ENCODE measurements at regions not wholly inside any gene's neighbourhood (a gene's known extent, or its start where the extent isn't known, plus 50 kb on each side); places are given as distances from the start of the nearest gene placed in this dataset.

DNA sequence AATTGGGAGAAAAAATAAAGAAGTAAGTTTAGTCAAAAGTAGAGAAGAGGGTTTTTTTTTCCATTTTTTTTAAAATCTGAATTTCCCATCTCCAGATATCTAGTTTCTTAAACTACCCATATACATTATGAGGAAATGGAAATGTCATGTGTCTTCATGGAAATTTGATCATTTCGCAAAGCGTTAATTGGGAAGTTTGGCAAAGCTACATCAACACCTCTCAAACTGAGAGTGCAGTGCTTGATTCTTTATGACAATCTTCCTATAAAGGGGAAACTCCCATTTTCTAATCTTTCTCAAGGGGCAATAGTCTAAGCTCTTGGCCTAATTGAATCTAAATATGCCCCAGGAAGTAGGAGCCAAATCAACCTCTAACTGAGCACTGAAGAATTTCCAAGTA is 110.4 kb upstream of the INHBA start:
- 93 to 96% methylated on average over 2 of the region's 2 CpGs for WGBS, 2 donors
- DNase-seq = no peak
- Histone ChIP-seq H3K4me1 (no peaks in the 10 kb centered on the region), H3K9me3 (no peaks in the 10 kb centered on the region), H3K4me3 (replicated peaks in 1 of 3) (no peak overlapping the region), H3K27ac (no peak overlapping the region), H3K27me3 (no peaks in the 10 kb centered on the region), H3K36me3 (no peaks in the 10 kb centered on the region)
- intact Hi-C loops (cut with DNase I) = no loop called here
- TF ChIP-seq, protein P1, sequence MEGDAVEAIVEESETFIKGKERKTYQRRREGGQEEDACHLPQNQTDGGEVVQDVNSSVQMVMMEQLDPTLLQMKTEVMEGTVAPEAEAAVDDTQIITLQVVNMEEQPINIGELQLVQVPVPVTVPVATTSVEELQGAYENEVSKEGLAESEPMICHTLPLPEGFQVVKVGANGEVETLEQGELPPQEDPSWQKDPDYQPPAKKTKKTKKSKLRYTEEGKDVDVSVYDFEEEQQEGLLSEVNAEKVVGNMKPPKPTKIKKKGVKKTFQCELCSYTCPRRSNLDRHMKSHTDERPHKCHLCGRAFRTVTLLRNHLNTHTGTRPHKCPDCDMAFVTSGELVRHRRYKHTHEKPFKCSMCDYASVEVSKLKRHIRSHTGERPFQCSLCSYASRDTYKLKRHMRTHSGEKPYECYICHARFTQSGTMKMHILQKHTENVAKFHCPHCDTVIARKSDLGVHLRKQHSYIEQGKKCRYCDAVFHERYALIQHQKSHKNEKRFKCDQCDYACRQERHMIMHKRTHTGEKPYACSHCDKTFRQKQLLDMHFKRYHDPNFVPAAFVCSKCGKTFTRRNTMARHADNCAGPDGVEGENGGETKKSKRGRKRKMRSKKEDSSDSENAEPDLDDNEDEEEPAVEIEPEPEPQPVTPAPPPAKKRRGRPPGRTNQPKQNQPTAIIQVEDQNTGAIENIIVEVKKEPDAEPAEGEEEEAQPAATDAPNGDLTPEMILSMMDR (IDR thresholded peaks at IDR 0.05) = no peak
- TF ChIP-seq POLR2A (IDR thresholded peaks at IDR 0.05) = no peak

DNA sequence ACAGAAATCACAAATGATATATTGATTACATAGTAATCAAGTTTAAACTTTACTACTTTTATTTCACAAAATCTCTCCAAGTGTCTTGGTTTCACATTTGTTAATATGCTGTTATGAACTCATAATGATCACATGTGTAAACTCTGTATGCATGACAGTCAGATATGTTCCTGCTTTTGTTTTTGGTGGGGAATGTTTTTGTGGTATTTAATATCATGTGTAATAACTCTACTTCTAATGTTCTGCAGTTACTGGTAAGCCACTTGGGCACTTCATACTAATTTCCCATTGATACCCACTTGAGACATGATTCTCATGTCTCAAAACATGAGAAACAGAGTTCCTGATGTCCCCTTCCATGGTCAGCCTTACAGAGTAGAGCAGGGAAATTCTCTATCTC is 109.1 kb upstream of the INHBA start:
- H3K27me3 ChIP-seq = no peaks in the 10 kb centered on the region
- no peaks in the 10 kb centered on the region for H3K4me1 ChIP-seq
- TF ChIP-seq POLR2A (IDR thresholded peaks at IDR 0.05) = no peak
- intact Hi-C loops (cut with DNase I) = no loop called here
- H3K4me3 ChIP-seq (replicated peaks in 1 of 3) = no peak overlapping the region
- no peaks in the 10 kb centered on the region for H3K9me3 ChIP-seq
- DNase-seq = no peak
- no peak overlapping the region for H3K27ac ChIP-seq
- H3K36me3 ChIP-seq = no peaks in the 10 kb centered on the region

DNA sequence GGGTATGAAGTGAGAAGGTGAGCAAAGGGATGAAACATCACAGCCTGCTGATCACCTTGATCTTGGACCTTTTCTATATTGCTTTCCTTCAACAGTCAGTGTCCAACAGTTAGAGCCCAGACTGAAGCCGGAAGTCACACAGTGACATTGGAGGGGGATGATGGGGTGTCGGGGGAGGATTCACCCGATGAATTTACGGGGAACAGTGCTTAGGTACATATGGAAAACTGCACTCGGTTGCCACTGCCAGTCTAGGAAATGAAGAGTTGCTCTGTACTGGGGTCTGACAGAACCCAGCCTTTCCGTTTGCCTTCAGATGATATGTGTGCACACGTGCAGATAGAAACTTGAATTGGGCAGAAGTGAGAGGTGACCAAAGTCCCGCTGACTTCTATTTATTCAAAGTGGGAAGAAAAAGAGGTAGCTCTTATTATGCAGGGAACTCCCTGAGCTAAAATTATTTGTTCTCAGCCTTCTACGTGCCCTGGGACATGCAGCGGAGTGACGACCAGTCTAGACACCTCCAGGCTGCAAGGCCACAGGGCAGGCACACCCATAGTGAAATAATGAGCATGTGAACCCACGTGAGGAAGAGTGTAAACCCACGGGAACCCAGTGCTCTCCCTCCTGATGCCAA is 107.2 kb upstream of the INHBA start:
- Histone ChIP-seq H3K27ac (no peak overlapping the region), H3K36me3 (no peaks in the 10 kb centered on the region), H3K27me3 (no peaks in the 10 kb centered on the region), H3K4me1 (no peaks in the 10 kb centered on the region), H3K4me3 (replicated peaks in 1 of 3) (no peak overlapping the region), H3K9me3 (no peaks in the 10 kb centered on the region)
- DNase-seq = no peak
- intact Hi-C loops (cut with DNase I) = no loop called here
- TF ChIP-seq POLR2A (IDR thresholded peaks at IDR 0.05) = no peak
- TF ChIP-seq, protein P1 (IDR thresholded peaks at IDR 0.05) = no peak
- WGBS, 2 donors = 90 to 93% methylated on average over 13 of the region's 13 CpGs

DNA sequence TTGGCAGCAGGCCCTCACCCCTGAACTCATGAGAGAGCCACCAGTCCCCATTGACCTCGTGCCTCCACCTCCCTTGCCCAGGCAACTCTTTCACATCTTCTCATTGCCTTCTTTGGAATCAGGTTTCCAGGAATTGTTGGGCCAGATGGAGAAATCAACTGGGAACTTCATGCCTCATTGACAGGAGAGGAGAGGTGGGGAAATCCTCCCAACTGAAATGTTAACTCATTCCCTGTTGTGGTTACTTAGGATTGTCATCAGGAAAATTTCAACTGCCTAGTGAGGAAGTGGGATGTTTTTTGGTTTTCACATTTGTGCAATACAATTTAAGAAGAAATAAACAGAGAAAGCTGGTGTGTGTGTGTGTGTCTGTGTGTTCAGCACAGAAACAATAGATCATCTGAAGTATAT is 106.6 kb upstream of the INHBA start:
- Histone ChIP-seq H3K4me1 (no peaks in the 10 kb centered on the region), H3K36me3 (no peaks in the 10 kb centered on the region), H3K27ac (no peak overlapping the region), H3K4me3 (replicated peaks in 1 of 3) (no peak overlapping the region), H3K27me3 (no peaks in the 10 kb centered on the region), H3K9me3 (no peaks in the 10 kb centered on the region)
- intact Hi-C loops (cut with DNase I) = no loop called here
- WGBS, 2 donors = 56 to 63% methylated on average over 1 of the region's 1 CpG
- DNase-seq = no peak
- TF ChIP-seq POLR2A (IDR thresholded peaks at IDR 0.05) = no peak
- TF ChIP-seq, protein P1 (IDR thresholded peaks at IDR 0.05) = no peak

DNA sequence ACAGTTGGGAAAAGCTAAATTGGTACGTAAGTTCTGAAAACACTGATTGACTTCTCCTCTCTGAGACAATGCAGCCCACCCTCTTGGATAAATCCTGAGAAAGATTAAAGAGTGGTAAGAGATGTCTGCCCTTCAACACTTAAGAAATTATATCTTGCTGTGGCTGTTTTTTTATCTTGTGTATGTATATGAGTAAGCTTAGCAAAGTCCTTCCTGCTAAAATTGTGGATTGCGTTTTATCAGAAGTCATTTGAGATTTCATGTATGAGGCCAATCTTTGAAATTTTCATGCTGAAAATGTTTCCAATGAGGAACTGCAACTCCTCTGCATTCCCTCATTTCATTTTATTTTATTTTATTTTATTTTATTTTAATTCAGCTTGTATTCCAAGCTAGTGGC is 106.2 kb upstream of the INHBA start:
- no peaks in the 10 kb centered on the region for H3K4me1 ChIP-seq
- H3K4me3 ChIP-seq (replicated peaks in 1 of 3) = no peak overlapping the region
- no peak overlapping the region for H3K27ac ChIP-seq
- H3K9me3 ChIP-seq = no peaks in the 10 kb centered on the region
- H3K27me3 ChIP-seq = no peaks in the 10 kb centered on the region
- no peaks in the 10 kb centered on the region for H3K36me3 ChIP-seq
- 90 to 93% methylated on average over 2 of the region's 2 CpGs for WGBS, 2 donors
- intact Hi-C loops (cut with DNase I) = no loop called here
- TF ChIP-seq POLR2A (IDR thresholded peaks at IDR 0.05) = no peak
- TF ChIP-seq, protein P1 (IDR thresholded peaks at IDR 0.05) = no peak
- DNase-seq = no peak

DNA sequence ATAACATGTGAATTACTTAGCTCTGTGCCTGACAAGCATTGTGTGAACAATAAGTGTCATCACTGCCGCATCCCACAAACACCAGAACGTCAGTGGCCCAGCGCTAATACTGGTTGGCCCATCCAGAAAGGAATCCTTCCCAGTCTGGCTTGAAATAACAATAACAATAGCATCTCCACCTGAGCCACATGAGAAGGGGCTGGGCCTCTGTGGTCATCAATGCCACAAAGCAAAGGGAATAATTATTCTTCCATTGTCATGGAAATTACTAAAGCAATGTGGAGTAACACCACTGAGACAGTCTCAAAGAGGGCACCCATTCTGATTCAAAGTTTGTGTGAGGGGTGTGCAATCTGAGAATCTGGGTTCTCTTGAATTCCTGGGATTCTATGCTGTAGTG is 105.7 kb upstream of the INHBA start:
- Histone ChIP-seq H3K9me3 (no peaks in the 10 kb centered on the region), H3K36me3 (no peaks in the 10 kb centered on the region), H3K27ac (no peak overlapping the region), H3K4me1 (no peaks in the 10 kb centered on the region), H3K27me3 (no peaks in the 10 kb centered on the region), H3K4me3 (replicated peaks in 1 of 3) (no peak overlapping the region)
- intact Hi-C loops (cut with DNase I) = no loop called here
- DNase-seq = no peak
- TF ChIP-seq, protein P1 (IDR thresholded peaks at IDR 0.05) = no peak
- TF ChIP-seq POLR2A (IDR thresholded peaks at IDR 0.05) = no peak
- WGBS, 2 donors = 84 to 90% methylated on average over 3 of the region's 3 CpGs
